ENCODE measurements at regions not wholly inside any gene's neighbourhood (a gene's known extent, or its start where the extent isn't known, plus 50 kb on each side); places are given as distances from the start of the nearest gene placed in this dataset.

- Histone ChIP-seq H3K27me3 (no peaks in the 10 kb centered on the region), H3K36me3 (no peaks in the 10 kb centered on the region), H3K4me1 (no peaks in the 10 kb centered on the region), H3K27ac (no peak overlapping the region), H3K9me3 (no peaks in the 10 kb centered on the region), H3K4me3 (no peak overlapping the region)
- TF ChIP-seq, protein P1, sequence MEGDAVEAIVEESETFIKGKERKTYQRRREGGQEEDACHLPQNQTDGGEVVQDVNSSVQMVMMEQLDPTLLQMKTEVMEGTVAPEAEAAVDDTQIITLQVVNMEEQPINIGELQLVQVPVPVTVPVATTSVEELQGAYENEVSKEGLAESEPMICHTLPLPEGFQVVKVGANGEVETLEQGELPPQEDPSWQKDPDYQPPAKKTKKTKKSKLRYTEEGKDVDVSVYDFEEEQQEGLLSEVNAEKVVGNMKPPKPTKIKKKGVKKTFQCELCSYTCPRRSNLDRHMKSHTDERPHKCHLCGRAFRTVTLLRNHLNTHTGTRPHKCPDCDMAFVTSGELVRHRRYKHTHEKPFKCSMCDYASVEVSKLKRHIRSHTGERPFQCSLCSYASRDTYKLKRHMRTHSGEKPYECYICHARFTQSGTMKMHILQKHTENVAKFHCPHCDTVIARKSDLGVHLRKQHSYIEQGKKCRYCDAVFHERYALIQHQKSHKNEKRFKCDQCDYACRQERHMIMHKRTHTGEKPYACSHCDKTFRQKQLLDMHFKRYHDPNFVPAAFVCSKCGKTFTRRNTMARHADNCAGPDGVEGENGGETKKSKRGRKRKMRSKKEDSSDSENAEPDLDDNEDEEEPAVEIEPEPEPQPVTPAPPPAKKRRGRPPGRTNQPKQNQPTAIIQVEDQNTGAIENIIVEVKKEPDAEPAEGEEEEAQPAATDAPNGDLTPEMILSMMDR (IDR thresholded peaks at IDR 0.05), result no peak
- no peak for DNase-seq (ENCODE audit: low spot score)
Observed at GRCh38 chr6:160899671-160900430, 91.7 kb upstream of the MAP3K4 start.

DNA sequence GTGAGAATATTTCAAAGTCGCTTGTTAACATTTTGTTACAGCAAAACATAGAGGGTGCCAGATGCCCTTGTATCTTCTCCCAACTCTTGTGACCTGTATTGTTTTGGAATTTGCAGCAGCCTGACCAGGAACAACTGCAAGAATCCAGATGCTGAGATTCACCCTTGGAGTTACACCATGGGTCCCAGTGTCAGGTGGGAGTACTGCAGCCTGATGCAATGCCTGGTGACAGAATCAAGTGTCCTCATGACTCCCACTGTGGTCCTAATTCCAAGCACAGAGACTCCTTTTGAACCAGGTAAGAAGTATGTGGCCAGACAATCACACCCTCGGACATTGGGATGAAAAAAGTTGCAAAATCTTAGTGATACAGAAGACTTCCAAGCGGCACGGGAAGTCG is 79.6 kb upstream of the MAP3K4 start:
- no peak for DNase-seq (ENCODE audit: low spot score)
- H3K4me1 ChIP-seq, result no peaks in the 10 kb centered on the region
- H3K27ac ChIP-seq, result no peak overlapping the region
- H3K4me3 ChIP-seq, result no peak overlapping the region
- H3K27me3 ChIP-seq, result no peaks in the 10 kb centered on the region
- peaks cover 0 to 17% of the 10 kb centered on the region in 2 donors for H3K9me3 ChIP-seq
- TF ChIP-seq, protein P1 (IDR thresholded peaks at IDR 0.05), result no peak
- no peaks in the 10 kb centered on the region for H3K36me3 ChIP-seq

DNA sequence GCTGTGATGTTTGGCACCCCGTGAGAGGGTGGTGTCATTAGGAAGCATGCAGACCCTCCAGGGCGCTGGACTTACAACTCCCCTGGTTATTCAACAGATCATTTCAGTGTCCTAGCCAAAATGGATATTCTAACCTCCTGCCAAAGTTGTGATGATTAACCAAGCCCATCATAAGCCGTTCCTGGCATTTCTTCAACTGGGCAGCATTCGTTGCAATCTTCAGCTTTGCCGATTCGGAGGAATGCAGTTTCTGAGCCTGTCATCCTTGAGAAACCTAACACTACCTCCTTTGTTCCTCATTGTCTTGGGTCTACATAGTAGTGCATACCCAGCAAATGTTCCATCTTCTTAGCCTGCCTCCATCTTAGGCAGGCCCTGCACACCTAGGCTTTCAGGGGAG is 79.2 kb upstream of the MAP3K4 start:
- peaks cover 0 to 17% of the 10 kb centered on the region in 2 donors for H3K9me3 ChIP-seq
- no peak overlapping the region for H3K27ac ChIP-seq
- no peaks in the 10 kb centered on the region for H3K27me3 ChIP-seq
- H3K4me1 ChIP-seq, result no peaks in the 10 kb centered on the region
- no peak overlapping the region for H3K4me3 ChIP-seq
- TF ChIP-seq, protein P1 (IDR thresholded peaks at IDR 0.05), result no peak
- no peaks in the 10 kb centered on the region for H3K36me3 ChIP-seq
- DNase-seq (ENCODE audit: low spot score), result no peak

- peaks cover 0 to 17% of the 10 kb centered on the region in 2 donors for H3K9me3 ChIP-seq
- no peaks in the 10 kb centered on the region for H3K4me1 ChIP-seq
- H3K36me3 ChIP-seq, result no peaks in the 10 kb centered on the region
- H3K27ac ChIP-seq, result no peak overlapping the region
- no peaks in the 10 kb centered on the region for H3K27me3 ChIP-seq
- TF ChIP-seq, protein P1 (IDR thresholded peaks at IDR 0.05), result no peak
- DNase-seq (ENCODE audit: low spot score), result no peak
- H3K4me3 ChIP-seq, result no peak overlapping the region
Observed at GRCh38 chr6:160917572-160917971, 74.0 kb upstream of the MAP3K4 start.

DNA sequence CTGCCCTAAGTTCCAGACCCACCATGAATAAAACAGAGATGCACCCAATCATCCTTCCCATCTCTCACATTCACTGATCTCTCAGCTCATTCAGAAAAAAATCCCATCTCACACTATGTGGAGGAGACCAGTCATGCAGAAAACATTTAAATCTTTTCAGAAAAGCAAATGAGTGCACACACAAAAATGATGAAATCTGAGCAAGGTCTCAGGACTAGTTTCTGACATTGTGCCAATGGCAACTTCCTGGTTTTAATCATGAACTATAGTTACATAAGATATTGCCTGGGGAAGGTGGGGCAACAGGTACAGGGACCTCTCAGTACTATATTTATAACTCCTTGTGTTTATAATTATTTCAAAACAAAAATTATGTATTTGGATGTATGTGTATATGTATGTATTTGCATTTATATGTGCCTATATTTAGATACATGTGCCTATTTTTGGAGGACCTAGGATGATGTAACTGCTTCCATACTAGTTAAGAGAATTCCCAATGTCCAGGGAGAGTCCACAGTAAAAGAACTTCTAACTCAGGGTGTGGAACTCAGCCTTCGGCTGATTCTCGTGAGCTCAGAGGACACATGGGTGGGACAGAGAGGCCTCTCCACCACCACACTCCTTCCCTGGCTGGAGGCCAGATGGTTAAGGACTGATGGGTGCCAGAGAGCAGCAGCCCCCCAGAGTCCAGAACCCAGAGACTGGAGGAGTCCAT is 71.7 kb upstream of the MAP3K4 start:
- TF ChIP-seq, protein P1 (IDR thresholded peaks at IDR 0.05), result no peak
- Histone ChIP-seq H3K4me3 (no peak overlapping the region), H3K36me3 (no peaks in the 10 kb centered on the region), H3K27ac (no peak overlapping the region), H3K9me3 (no peaks in the 10 kb centered on the region), H3K27me3 (no peaks in the 10 kb centered on the region), H3K4me1 (no peaks in the 10 kb centered on the region)
- no peak for DNase-seq (ENCODE audit: low spot score)

All from right atrium auricular region (tissue), 2 donors.